GM03348 (cell line): ENCODE measurements at regions not wholly inside any gene's neighbourhood (a gene's known extent, or its start where the extent isn't known, plus 50 kb on each side); places are given as distances from the start of the nearest gene placed in this dataset.
"Not testable (repeated sequence)": the region's sequence is repeated elsewhere in the genome, so short reads cannot be mapped to it uniquely, and the experiment has no call there.

Experiments used
- DNase-seq: peaks from one replicate; pipeline ENCODE4 v3.0.0; 2012; ENCODE audit warnings: low spot score

DNA sequence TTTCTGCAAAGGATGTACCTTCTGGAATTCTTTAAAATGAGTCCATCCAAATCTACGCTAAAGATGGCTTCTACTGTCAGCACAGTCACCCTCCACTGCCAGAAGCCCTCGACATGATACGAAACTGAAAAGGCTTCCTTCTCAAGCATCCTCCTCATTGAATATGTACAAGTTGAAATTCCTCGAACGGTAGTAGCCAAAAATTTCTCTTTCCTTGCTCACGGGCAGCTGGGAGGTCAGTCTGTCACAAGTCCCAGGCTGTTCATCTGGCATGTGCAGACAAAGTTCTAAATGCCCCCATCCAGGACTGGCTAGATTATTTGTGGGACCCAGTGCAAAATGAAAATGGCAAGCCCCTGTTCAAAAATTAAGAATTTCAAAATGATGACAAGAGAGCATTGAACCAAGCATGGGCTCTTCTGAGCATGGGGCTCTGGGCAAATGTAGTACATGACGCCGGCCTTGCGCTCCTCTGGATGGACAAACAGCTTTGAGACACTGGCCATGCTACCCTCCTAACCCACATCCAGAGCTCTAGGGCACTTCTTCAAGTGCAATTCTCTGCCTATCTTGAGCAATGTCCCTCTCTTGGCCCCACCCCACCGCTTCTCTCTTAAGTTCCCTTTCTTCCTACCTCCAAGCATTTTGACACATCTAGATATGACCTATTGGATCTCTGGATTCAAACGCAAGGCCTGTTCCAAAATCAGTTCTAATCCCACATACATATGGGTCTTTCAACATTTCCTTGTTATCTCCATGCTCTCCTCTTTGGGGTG lies 78.9 kb upstream of the FLT1 start:
- DNase-seq = no peak

DNA sequence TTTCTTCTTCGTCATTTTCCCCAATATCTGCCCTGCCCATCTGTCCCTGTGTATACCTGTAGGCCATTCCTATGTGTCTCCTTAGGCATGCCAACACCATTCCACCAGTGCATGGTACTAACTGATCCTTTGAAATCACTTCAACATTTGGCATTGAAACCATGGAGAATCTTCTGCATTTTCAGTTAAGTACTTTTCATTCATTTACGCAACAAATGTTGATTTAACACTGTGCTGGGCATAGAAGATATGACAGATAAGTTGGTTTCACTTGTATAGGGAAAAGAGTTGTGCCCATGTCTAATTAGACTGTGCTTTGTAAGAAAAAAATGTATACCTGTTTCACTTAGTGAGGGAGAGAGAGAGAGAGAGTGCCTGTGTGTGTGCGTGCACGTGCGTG lies 77.9 kb upstream of the FLT1 start:
- DNase-seq = no peak

DNA sequence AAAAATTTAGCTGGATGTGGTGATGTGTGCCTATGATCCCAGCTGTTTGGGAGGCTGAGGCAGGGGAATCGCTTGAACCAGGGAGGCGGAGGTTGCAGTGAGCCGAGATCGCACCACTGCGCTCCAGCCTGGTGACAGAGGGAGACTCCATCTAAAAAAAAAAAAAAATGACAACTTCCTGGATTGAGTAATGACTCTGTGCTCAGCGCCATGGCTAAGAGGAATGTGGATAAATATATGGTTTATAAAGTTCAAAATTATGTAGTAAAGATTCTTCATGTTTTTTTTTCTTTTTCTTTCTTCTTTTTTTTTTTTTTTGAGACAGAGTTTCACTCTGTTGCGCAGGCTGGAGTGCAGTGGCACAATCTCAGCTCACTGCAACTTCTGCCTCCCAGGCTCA lies 75.4 kb upstream of the FLT1 start:
- DNase-seq = not testable (repeated sequence)

DNA sequence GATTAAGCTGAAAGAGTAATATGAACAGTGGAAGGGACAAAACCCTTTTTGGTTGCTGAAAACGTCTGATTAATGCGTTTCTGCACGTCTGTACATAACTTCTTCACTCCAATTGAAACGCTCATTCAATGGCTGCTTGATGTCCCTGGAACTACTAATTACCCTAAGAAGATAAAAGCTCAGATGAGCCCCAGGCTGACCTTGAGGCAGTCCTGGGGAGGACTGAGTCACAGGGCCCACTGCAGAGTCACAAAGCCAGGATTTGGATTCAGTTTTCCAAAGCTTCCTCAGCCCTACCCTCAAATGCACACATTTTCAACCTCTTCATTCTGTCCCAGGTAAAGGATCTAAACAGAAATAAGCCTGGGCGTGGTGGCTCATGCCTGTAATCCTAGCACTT lies 75.0 kb upstream of the FLT1 start:
- DNase-seq = no peak

DNA sequence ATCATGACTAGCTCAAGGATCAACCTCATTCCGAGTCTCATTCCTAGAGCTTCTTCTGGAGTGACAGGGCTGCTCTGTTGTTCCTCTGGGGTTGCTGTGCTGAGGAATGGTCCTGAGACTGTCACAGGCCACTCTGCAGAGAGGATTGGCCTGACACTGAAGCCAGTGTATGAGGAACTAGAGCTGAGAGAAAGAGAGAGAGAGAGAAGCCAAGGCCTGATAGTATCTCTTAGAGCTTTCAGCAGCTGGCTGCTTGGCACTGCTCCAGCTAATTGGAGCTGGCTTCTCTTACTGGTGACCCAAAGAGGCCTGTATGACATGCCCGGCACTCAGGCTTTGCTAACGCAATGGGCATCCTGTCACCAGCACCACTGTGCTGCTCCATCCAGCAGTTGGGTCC lies 73.4 kb upstream of the FLT1 start:
- peak; percentile 20 for DNase-seq

DNA sequence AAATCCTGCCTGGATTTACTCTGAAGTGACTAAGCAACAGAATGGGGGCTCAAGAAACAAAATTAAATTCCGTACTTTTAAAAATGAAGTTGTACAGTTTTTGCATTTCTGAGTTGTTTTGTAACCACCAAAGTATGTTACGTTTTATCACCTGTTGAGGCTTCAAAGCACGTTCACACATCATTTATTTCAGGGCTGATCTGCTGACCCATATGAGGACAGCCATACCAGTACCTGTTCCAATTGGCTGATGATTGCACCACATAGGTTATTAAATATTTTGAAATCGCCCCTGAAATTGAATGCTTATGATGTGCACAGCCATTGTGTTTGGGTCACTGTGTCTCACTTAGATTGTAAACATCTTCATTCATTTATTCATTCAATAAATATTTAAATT lies 72.0 kb upstream of the FLT1 start:
- no peak for DNase-seq

DNA sequence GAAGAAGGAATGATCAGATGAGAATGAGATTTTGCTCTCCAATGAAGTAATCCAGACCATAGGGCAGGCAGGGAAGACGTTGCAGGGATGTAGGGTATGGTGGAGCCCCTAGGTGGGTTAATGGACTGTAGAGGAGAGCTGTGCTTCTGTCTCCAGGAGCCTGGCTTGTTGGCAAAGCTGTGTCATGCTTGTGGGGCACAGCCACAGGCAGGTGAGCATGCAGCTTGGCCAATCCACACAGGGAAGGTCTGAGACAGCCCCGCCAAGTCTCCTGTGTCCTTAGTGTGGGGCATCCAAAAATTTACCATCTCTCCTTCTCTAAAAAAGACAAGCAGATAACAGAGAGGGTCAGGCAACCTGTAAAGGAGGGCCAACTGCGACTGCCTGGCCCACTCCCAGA lies 71.4 kb upstream of the FLT1 start:
- DNase-seq = no peak

DNA sequence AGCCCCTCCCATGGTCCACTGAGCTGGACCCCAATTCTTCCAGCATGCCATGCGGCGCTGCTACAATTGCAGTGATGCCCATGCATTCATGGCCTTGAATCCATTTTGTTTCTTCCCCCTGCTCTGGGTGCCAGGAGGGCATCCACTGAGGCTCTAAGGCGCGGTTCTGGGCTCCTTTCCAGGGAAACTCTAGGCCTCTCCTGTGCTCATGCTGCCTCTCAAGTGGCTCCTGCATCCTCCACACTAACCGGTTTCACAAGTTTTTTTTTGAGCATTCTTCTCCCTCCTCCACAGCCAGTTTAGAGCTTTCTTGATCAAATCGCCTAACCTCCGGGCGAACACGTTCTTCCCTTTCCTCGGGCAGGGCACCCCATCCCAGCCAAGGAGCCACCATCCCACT lies 69.1 kb upstream of the FLT1 start:
- no peak for DNase-seq

DNA sequence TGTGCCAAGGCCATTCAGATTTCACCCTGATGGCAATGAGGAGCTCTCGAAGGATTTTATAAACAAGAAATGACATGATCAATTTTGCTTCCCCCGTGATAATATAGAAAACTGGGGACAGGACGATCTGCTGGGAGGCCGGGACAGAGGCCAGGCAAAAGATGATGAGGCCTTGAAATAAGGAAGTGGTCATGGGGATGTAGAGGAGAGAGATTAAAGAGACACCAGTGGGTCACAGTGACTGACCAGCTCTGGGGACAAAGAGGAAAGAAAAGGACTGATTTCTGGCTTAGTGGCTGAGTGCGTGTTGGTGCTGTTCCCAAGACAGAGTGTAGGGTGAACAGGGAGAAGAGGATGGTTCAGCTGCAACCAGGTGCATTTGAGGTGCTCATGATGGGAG lies 68.7 kb upstream of the FLT1 start:
- no peak for DNase-seq

DNA sequence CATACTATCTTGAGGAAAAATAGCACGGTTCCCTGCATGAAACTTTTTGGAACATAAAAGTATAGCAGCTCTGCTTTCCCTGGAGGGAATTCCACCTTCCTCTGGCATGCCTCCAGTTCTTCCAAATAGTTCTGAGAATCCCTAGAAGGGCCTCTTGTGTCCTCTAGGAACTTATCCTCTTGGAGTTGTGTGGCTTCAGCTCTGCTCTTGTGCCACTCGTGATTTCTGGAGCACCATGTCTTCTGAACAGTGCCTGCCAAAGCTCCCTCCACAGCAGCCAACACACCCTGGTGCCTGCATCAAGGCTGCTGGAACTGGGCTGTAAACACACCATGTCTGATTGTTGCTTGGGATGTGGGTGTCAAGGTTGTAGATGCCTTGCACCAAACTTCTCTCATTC lies 65.7 kb upstream of the FLT1 start:
- no peak for DNase-seq

DNA sequence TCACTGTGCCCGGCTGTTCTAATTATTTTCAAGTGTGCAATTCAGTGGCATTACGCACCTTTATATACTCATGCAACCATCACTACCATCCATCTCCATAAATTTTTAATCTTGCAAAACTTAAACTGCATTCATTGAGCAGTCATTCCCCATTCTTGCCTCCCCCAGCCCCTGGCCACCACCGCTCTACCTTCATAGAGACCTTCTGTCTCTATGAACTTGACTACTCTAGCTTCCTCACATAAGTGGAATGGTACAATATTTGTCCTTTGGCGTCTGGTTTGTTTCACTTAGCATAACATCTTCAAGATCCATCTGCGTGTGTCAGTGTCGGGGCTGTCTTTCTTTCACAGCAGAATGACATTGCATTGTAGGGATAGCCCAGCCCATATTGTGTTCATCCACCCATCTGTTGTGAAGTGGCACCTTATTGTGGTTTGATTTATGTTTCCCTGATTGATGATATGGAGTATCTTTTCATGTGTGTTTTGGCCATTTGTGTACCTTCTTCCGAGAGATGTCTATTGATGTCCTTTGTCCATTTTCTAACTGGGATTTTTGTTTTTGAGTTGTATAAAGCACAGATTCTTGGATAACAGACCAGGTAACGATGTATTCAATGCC lies 64.8 kb upstream of the FLT1 start:
- DNase-seq = no peak

DNA sequence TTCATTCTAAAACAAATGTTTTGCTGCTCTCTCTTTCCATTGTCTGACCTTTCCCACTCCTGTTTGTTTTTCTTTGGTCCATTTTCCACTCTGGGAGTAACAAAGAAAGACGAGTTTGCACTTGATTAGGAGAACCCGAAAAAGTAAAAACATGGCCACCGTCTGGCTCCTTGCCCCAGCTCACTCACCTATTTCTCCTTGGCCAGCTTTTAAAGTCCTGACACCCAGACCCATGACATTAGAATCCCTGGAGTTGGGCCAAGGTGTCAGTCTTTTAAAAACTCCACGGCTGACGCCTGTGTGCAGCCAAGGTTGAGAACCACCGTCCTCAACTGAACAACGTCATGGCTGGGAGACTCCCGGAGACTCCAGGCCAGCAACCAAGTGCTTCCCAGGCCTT lies 63.6 kb upstream of the FLT1 start:
- DNase-seq = peak; percentile 11

DNA sequence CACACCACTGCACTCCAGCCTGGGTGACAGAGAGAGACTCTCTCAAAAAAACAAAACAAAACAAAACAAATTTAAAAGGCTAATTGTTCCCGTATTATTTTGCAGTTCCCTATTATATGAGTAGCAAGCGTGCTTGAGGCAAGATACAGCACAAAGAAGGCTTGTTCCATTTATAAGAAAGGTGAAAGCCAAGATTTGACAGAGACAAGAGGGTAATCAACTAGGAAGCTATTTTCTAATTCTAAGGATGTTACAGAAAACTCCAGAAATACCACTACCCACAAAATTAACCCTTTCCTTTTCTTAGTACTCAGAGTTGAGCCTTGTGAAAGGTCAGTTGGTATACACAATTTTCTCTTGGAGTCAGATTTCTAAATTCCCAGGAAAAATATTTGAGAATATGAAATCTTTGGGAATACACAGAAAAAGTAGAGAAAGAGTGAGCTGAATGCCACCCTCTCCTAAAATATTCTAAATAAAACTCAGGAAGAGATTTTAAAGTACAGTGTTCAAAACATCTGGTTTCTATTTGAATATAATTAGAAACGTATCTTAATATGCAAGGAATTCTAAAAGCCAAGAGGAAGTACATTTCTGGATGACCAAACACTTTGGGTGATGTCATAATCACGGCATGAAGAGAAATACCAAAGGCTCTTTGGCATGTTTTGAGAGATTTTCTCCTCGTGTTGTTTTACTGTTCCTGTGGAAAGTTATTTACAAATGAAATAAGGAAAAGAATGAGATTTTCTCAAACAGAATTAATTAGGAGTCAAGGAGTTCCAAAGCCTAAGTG lies 63.0 kb upstream of the FLT1 start:
- DNase-seq = peak; percentile 83

DNA sequence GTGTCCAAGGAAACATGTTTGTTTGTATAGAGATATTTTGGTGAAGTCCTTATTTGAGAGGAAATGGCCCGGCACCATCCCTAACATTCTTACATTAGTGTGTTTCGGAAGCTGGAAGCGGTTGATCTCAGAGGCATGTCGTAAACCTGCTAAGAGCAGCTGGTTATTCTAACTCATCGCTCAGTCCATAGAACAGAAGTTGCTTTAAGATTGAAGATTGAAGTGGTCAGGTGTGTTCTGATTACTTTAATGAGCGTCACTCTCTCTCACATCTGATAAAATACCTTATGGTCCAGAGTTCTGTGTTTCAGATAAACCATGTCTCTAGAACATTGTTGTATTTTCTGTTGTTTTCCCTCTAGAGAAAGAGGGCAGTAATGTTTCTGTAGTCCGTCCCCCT lies 60.2 kb upstream of the FLT1 start:
- no peak for DNase-seq

DNA sequence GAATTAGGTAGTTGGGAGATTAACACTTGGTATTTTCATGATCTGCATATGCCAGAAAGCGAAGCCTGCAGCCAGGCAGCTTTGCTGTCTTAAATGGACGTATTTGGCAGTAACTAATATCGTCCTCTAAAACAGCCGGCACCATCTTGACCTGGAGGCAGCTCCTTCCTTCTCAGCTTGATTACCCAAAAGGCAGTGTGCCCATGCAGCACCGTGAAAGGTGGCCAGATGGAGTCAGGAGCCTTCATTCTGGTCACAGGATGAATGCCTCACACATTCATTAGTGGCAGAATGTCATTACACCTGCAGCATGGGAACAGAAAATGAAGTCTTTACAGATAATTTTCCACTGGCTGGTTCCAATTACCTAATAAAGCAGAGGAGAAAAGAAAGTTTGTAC lies 59.0 kb upstream of the FLT1 start:
- DNase-seq = no peak

DNA sequence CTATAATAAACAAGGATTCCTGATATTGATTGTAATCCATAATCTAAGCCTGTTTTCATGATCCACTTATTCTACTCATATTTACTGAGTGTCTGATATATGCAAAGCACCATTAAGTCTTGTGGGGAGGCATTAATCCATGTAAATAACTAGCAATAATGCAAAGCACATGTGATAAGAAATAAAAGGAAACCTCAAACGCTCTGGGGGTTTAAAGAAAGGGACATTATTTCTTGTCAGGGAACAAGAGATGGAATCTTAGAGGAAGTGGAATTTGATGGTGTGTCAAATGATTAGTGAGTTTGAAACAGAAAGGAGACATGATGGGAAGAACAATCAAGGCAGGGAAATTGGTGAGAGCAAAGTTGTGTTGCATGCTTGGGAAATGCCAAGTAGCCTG lies 57.4 kb upstream of the FLT1 start:
- DNase-seq = no peak

DNA sequence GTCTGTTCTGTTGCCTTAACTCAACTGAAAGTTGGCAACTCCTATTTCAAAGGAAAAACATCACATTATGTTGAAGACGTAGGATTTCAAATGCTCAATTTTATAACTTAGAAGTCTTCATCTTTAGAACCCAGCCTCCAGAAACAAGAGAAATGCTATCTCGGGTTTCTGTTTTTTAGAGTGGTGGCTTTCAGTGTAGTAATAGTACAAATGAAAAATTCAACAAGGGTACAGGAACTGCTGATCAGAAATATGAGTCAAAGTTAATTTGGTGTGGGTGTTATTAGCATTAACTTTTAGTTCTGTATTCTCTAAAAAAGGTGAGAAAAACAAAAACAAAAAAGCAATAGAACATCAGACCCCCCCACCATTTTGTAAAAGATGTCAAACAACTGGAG lies 56.6 kb upstream of the FLT1 start:
- DNase-seq = no peak

DNA sequence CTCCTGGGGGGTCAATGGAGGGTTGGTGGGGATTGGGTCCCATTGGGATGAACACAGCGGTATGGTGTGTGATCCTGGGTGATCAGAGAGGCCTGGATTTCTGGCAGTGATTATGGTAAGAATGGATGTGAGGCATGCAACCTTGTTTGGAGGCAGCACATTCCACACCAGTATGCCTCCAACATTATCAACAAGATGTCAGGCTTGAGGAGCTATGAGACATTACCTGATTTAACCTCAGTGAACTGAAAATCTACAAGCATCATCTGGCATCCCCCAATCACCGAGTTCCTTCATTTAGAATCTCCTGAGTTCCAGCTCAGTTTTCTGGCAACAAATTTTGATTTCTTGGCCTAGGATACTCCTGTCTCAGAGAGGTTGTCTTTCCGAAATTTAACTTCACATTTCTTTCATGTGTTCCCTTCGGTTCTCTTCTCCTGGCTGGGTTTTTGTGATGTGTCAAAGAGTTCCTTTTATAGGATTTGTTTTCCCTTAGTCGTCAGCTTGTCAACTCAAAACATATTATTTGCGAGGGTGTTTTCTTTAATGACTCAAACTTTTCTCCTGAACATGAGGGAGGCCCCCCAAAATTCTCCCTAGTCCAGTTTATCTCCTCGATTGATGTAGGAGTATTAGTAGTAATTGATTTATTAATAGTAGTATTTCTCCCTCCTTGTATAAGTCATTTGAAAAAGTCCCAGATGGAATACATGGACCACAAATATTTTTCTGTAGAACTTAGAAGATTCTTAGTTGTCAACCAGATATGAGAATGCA lies 56.0 kb upstream of the FLT1 start:
- no peak for DNase-seq

DNA sequence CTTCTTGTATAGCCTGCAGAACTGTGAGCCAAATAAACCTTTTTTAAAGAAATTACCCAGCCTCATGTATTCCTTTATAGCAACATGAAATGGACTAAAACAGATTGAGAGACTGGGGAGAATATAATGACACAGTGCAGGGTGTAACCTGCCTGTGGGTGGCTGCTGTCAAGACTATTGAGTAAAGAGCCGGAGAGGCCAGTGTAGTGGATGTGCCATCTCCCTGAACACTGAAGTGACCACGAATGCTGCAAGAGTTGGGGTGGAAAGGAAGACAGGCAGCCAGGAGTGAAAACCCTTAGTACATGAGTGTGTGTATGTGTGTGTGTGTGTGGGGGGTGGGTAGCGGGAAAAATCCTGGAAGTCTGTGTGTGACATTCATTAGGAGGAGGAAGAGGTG lies 55.2 kb upstream of the FLT1 start:
- DNase-seq = no peak

DNA sequence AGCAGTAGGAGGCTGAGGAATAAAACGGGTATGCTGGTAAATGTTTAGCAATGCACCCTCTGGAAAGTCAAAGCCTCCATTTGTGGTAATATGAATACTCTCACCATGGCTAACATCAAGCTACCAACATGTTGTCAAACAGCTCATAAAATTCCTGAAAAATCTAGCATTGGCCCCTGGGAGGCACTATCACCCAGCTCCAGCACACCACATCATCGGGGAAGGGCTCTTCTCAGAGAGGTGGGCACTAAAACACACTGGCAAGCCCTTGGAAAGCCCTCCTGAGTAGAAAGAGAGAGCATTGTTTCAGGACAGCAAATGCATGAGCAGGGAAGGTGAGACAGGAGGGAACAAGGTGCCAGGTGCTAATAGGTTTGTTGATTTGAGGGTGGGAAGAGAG lies 53.9 kb upstream of the FLT1 start:
- no peak for DNase-seq

DNA sequence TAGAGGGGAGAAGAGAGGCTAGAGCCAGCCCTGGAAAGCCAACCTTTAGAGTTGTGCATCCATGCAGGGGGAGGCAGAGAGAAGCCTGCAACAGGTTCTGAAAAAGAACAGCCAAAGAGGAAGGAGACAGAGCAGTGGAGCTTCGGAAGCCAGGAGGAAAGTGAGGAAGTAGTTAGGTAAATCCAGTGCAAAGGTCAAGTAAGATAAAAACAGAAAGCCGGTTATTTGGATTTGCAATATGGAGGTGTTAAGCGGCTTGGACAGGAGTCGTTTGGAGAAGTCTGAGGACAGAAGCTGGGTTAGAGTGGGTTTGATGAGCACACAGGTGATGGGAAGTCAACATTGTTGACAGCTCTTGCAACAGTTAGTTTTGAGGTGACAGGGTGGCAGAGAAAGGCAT lies 53.5 kb upstream of the FLT1 start:
- DNase-seq = no peak

DNA sequence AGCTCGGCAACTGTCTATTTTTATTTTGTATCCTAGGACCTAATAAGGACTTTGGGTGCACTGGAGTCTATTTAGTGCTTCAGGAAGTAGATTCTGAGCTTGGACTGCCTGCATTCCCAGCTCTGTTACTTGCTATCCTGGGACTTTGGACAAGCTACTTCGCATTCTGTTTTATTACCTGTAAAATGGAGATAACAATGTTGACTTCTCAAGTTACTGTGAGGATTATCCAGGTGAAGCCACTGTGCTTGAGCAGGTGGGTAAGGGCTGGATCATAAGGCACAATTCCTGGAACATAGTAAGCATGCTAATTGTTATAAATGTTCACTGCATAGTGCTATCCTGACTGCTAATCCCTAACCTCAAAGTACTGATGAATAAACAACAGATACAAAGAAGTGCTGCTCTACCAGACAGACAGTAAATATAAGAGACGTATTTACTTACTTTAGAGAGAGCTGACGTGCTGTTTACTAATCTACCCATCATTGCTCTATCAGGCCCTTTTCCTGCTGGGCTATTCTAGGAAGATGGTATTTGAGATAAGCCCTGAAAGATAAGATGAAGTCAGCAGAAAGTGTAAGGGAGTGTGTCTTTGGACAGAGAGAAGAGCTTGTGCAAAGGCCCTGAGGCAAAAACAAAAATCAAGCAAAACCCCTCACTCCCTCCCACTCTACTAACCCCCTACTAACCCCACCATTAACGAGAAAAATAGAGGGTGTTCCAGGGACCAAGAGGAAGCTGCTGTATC lies 50.8 kb upstream of the FLT1 start:
- DNase-seq = no peak
